ENCODE measurements at regions not wholly inside any gene's neighbourhood (a gene's known extent, or its start where the extent isn't known, plus 50 kb on each side); places are given as distances from the start of the nearest gene placed in this dataset.
A peak's percentile ranks its signal among the peaks of the same experiment; 100 is the strongest.
"Not testable (repeated sequence)": the region's sequence is repeated elsewhere in the genome, so short reads cannot be mapped to it uniquely, and the experiment has no call there.

DNA sequence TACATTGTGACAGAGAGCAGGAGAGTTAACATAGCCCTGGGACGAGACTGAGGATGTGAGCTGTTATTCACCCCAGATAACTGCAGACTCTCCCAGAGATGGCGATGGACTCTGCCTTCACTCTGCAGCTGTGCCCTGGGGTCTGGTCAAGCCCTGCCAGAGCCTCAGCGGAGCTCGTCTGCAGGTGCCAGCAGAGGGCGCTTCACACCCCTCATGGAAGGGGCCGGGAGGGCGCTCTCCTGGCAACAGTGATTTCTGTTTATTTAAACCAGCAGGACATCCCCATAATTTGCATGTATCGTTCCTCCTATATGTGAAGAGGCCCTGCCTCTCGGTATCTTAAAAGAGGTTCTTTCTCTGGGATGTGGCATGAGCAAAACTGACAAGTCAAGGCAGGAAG is 1329.8 kb downstream of the RPIA start:
- peak; percentile 48 for DNase-seq
- H3K4me1 Mint-ChIP-seq (ENCODE audit: low read depth, unreplicated experiment); H3K4me3 Mint-ChIP-seq (ENCODE audit: unreplicated experiment); H3K27me3 Mint-ChIP-seq (ENCODE audit: unreplicated experiment); H3K27ac Mint-ChIP-seq (ENCODE audit: unreplicated experiment); H3K36me3 Mint-ChIP-seq (ENCODE audit: unreplicated experiment); H3K9me3 Mint-ChIP-seq (ENCODE audit: unreplicated experiment): not testable (repeated sequence)
- peak; percentile 35 for TF ChIP-seq CTCF (IDR thresholded peaks at IDR 0.05; ENCODE audit: partially characterized antibody, unreplicated experiment)

DNA sequence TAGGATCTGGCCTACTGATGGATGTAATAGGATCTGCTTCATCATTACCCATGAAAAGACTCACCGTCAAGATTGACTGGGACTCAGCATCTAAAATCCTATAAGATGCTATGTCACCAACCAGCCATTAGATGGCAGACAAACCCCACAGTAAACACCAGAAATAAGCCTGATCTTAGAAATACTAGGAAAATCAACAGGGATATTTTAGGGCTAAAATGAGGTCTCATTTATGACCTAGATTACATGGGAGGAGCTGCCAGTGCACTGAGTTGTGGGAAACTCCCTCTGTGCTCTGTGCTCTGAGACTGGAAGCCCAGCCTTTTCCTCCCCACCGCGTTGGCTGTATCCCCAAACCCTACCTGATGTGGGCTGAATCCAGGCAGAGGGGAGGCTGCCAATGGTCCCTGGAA is 1335.8 kb downstream of the RPIA start:
- H3K27me3 Mint-ChIP-seq (ENCODE audit: unreplicated experiment); H3K4me3 Mint-ChIP-seq (ENCODE audit: unreplicated experiment); H3K9me3 Mint-ChIP-seq (ENCODE audit: unreplicated experiment); DNase-seq; H3K4me1 Mint-ChIP-seq (ENCODE audit: low read depth, unreplicated experiment); H3K27ac Mint-ChIP-seq (ENCODE audit: unreplicated experiment); H3K36me3 Mint-ChIP-seq (ENCODE audit: unreplicated experiment): not testable (repeated sequence)
- TF ChIP-seq CTCF (IDR thresholded peaks at IDR 0.05; ENCODE audit: partially characterized antibody, unreplicated experiment) = peak; percentile 38

- H3K4me3 Mint-ChIP-seq (ENCODE audit: unreplicated experiment) = not testable (repeated sequence)
These were observed 1337.1 kb downstream of the RPIA start for GRCh38 chr2:90028381-90029079.

GRCh38 chr2:90029080-90029428 is 1337.6 kb downstream of the RPIA start:
- not testable (repeated sequence) for H3K9me3 Mint-ChIP-seq (ENCODE audit: unreplicated experiment); H3K27ac Mint-ChIP-seq (ENCODE audit: unreplicated experiment); H3K4me3 Mint-ChIP-seq (ENCODE audit: unreplicated experiment); DNase-seq; H3K4me1 Mint-ChIP-seq (ENCODE audit: low read depth, unreplicated experiment); H3K36me3 Mint-ChIP-seq (ENCODE audit: unreplicated experiment); H3K27me3 Mint-ChIP-seq (ENCODE audit: unreplicated experiment)

More at GRCh38 chr2:90028381-90029079, 1337.1 kb downstream of the RPIA start:
- DNase-seq; H3K27me3 Mint-ChIP-seq (ENCODE audit: unreplicated experiment); H3K36me3 Mint-ChIP-seq (ENCODE audit: unreplicated experiment); H3K9me3 Mint-ChIP-seq (ENCODE audit: unreplicated experiment); H3K4me1 Mint-ChIP-seq (ENCODE audit: low read depth, unreplicated experiment); H3K27ac Mint-ChIP-seq (ENCODE audit: unreplicated experiment): not testable (repeated sequence)

GRCh38 chr2:90032269-90032668 is 1340.8 kb downstream of the RPIA start:
- not testable (repeated sequence) for H3K9me3 Mint-ChIP-seq (ENCODE audit: unreplicated experiment); DNase-seq; H3K4me3 Mint-ChIP-seq (ENCODE audit: unreplicated experiment); H3K27me3 Mint-ChIP-seq (ENCODE audit: unreplicated experiment); H3K4me1 Mint-ChIP-seq (ENCODE audit: low read depth, unreplicated experiment); H3K27ac Mint-ChIP-seq (ENCODE audit: unreplicated experiment); H3K36me3 Mint-ChIP-seq (ENCODE audit: unreplicated experiment)

- H3K4me1 Mint-ChIP-seq (ENCODE audit: low read depth, unreplicated experiment); H3K4me3 Mint-ChIP-seq (ENCODE audit: unreplicated experiment); H3K9me3 Mint-ChIP-seq (ENCODE audit: unreplicated experiment); H3K27me3 Mint-ChIP-seq (ENCODE audit: unreplicated experiment); H3K36me3 Mint-ChIP-seq (ENCODE audit: unreplicated experiment); H3K27ac Mint-ChIP-seq (ENCODE audit: unreplicated experiment): not testable (repeated sequence)
- peak; percentile 23 for DNase-seq
These were observed 1344.9 kb downstream of the RPIA start for GRCh38 chr2:90036335-90036734.

DNA sequence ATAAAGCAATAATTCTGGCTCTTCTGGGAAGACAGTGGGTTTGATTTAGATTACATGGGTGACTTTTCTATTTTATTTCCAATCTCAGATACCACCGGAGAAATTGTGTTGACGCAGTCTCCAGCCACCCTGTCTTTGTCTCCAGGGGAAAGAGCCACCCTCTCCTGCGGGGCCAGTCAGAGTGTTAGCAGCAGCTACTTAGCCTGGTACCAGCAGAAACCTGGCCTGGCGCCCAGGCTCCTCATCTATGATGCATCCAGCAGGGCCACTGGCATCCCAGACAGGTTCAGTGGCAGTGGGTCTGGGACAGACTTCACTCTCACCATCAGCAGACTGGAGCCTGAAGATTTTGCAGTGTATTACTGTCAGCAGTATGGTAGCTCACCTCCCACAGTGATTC is 1347.6 kb downstream of the RPIA start:
- not testable (repeated sequence) for H3K36me3 Mint-ChIP-seq (ENCODE audit: unreplicated experiment); H3K27me3 Mint-ChIP-seq (ENCODE audit: unreplicated experiment)

DNA sequence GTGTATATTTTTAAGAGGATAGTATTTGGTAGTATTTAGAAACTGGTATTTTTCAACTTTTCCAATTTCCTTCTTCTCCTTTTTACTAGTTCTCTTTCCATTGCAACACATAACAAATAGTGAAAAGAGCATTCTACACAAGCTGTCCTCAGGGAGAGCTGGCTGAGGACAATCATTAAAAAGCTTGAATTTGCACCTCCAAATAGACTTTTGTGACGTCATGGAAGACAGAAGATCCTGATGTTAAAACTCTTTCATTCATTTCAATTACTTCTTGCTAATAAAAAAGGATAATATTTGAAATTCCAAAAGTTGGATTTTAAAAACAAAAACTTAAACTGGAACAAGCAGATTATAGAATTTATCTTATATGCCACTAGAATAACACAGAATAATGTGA is 1356.3 kb downstream of the RPIA start:
- H3K4me1 Mint-ChIP-seq (ENCODE audit: low read depth, unreplicated experiment); H3K27me3 Mint-ChIP-seq (ENCODE audit: unreplicated experiment); H3K4me3 Mint-ChIP-seq (ENCODE audit: unreplicated experiment); H3K27ac Mint-ChIP-seq (ENCODE audit: unreplicated experiment); H3K36me3 Mint-ChIP-seq (ENCODE audit: unreplicated experiment); DNase-seq; H3K9me3 Mint-ChIP-seq (ENCODE audit: unreplicated experiment): not testable (repeated sequence)

More for the DNA sequence above, 1347.6 kb downstream of the RPIA start:
- not testable (repeated sequence) for H3K9me3 Mint-ChIP-seq (ENCODE audit: unreplicated experiment); H3K4me1 Mint-ChIP-seq (ENCODE audit: low read depth, unreplicated experiment); H3K27ac Mint-ChIP-seq (ENCODE audit: unreplicated experiment); DNase-seq; H3K4me3 Mint-ChIP-seq (ENCODE audit: unreplicated experiment)

DNA sequence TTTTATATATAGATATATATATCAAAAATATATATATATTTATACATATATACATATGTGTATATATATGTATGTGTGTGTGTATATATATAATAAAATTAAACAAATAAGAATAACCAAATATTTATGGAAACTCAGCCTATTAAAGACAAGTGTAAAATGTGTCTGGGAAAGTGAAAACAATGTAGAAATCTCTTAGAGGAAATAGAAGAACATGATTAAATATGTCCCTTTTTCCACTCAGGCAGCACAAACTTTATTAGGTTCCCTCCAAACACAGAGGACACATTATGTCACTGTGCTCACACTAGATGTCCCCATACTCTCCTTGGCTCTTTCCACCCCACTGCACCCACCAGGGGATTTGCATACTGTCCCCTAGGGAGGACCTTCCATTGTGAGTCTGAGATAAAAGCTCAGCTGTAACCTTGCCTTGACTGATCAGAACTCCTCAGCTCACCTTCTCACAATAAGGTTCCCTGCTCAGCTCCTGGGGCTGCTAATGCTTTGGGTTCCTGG is 1360.7 kb downstream of the RPIA start:
- H3K9me3 Mint-ChIP-seq (ENCODE audit: unreplicated experiment); H3K27ac Mint-ChIP-seq (ENCODE audit: unreplicated experiment); DNase-seq; H3K36me3 Mint-ChIP-seq (ENCODE audit: unreplicated experiment); H3K4me3 Mint-ChIP-seq (ENCODE audit: unreplicated experiment); H3K4me1 Mint-ChIP-seq (ENCODE audit: low read depth, unreplicated experiment); H3K27me3 Mint-ChIP-seq (ENCODE audit: unreplicated experiment): not testable (repeated sequence)
